RWPE1 (cell line): ENCODE measurements at regions not wholly inside any gene's neighbourhood (a gene's known extent, or its start where the extent isn't known, plus 50 kb on each side); places are given as distances from the start of the nearest gene placed in this dataset.

Experiments used
- CTCF ChIA-PET: fragments of 350-600 bp; sonication (Branson Sonifier 250); formaldehyde crosslinking; extraction: SDS; loops from one replicate; lab custom pipeline; 2021; lab: Yijun Ruan, JAX
- POLR2A ChIA-PET: fragments of 400-600 bp; formaldehyde crosslinking; extraction: SDS; loops from one replicate; lab custom pipeline; 2020; ENCODE audit warnings: antibody characterized with exemption; ENCODE audit not compliant: low non-redundant PET; lab: Yijun Ruan, JAX
- DNase-seq: peaks from one replicate; pipeline ENCODE4 v3.0.0; 2012; ENCODE audit warnings: low spot score
- H3K27ac ChIP-seq: fragments of 450-650 bp; 2 replicates; pipeline ENCODE4 v1.5.1; 2017
- TF ChIP-seq, protein P1 (sequence below): fragments of 450-650 bp; conservative IDR thresholded peaks from 2 replicates; pipeline ENCODE4 v1.5.1; 2017; ENCODE audit warnings: low read depth, mild to moderate bottlenecking

DNA sequence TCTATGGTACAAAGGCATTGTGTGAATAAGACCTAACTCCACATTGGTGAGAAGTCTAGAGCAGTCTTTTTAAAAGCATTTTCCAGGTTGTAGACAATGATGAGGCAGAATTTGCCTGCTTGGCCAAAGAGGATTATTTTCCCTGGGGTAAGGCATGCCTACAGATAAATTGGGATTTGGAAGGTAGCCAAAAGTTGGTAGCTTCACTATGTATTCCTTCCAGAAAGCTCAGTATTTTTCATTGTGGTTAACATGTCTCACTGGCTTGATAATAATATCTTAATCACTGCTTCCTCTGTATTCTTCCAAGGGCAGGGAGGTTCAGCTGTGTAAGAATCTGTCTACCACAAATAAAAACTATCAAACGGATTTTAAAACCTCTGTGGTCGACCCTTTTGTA lies 590.8 kb upstream of the PRMT6 start:
- no peak overlapping the region for H3K27ac ChIP-seq

DNA sequence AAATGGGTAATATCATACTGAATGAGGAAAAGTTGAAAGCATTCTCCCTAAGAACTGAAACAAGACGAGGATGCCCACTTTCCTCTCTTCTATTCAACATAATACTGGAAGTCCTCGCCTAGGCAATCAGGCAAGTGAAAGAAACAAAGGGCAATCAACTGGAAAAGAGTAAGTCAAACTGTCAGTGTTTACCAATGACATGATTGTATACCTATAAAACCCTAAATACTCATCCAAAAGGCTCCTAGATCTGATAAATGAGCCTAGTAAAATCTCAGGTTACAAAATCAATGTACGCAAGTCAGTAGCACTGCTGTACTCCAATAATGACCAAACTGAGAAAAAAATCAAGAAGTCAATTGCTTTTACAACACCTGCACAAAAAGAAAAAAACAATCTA lies 575.8 kb upstream of the PRMT6 start:
- DNase-seq: no peak
- H3K27ac ChIP-seq: no peak overlapping the region
- CTCF ChIA-PET: interaction anchor here (1.2 kb wide), 1 partner anchor 18 kb away, joined by 3 read pairs; no protein-coding TSS in a partner anchor
- POLR2A ChIA-PET: no interaction called here
- TF ChIP-seq, protein P1, sequence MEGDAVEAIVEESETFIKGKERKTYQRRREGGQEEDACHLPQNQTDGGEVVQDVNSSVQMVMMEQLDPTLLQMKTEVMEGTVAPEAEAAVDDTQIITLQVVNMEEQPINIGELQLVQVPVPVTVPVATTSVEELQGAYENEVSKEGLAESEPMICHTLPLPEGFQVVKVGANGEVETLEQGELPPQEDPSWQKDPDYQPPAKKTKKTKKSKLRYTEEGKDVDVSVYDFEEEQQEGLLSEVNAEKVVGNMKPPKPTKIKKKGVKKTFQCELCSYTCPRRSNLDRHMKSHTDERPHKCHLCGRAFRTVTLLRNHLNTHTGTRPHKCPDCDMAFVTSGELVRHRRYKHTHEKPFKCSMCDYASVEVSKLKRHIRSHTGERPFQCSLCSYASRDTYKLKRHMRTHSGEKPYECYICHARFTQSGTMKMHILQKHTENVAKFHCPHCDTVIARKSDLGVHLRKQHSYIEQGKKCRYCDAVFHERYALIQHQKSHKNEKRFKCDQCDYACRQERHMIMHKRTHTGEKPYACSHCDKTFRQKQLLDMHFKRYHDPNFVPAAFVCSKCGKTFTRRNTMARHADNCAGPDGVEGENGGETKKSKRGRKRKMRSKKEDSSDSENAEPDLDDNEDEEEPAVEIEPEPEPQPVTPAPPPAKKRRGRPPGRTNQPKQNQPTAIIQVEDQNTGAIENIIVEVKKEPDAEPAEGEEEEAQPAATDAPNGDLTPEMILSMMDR: no peak

More for the DNA sequence above, 590.8 kb upstream of the PRMT6 start:
- POLR2A ChIA-PET: no interaction called here
- TF ChIP-seq, protein P1: no peak
- no peak for DNase-seq
- CTCF ChIA-PET: no interaction called here

DNA sequence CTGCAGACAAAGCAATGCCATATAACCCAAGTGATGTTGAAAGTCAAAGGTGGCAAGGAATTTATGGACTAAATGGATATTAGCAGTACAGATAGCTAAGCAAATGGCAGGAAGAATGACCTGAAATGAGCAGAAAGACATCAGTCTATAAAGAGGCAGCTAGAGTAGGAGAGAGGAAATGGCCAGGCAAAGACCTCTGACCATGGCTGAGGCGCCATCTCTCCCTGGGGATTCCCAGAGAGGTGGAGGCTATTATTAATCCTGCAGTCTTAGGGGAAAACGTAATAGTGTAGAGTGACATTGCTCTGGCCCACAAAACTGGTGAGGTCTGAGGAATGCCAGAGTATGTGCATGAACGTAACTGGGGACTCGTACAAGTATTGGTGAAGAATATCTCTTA lies 563.6 kb upstream of the PRMT6 start:
- TF ChIP-seq, protein P1: no peak
- ChIA-PET CTCF (no interaction called here), POLR2A (no interaction called here)
- no peak for DNase-seq
- no peak overlapping the region for H3K27ac ChIP-seq

DNA sequence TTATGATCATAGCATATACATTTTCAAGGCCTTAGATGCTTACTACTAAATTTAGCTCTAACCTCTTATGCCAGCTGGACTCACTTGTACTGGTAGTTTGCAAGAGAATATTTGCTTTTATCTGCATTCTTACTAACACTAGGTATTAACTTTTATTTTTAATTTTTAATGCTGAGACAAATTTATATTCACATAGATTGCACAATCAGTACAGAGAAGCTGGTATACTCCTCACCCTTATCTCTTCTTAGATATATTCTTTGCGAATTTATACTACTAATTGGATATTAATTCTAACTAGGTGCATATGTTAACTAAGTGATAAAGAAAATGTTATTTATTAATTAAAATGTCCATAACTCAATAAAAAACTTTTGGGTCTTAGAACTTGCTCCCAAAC lies 561.8 kb upstream of the PRMT6 start:
- H3K27ac ChIP-seq: no peak overlapping the region
- ChIA-PET CTCF (no interaction called here), POLR2A (no interaction called here)
- TF ChIP-seq, protein P1: no peak
- DNase-seq: no peak

DNA sequence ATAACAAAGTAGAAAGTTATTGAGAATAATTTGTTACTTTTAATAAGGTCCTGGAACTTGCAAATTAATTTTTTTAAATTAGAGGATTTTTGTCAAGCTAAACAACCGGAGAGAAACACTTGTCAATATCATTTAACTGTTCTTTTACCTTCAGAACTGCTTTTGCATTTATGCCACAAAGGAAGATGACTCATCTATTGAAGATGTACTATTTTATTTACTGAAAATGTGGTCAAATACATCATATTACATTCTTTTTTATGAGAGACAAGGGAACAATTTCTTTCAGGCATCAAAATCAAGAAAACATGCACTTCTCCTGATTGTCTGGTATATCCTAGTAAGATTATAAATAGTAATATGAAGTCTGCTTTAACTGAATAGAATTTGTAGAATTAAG lies 558.2 kb upstream of the PRMT6 start:
- ChIA-PET CTCF (interaction anchor here (1.3 kb wide), 1 partner anchor 17 kb away, joined by 3 read pairs; no protein-coding TSS in a partner anchor), POLR2A (no interaction called here)
- H3K27ac ChIP-seq: no peak overlapping the region
- TF ChIP-seq, protein P1: no peak
- DNase-seq: no peak

DNA sequence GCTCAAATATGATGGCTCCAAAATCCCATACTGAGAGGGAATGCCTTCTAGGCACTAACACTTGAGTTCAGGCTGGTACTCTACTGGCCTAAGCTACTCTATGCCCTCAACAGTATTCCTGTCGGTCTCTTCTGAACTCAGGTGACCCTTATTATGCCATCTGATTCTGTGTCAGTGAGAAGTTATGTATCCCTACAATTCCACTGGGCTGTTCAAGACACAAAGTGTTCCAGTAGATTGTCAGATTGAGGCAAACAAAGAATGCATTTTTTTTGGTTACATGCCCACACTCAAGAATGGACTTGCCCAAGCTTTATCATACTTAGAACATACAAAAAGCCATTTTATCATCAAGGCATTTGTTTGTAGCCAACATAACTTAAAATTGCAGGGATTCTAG lies 553.8 kb upstream of the PRMT6 start:
- TF ChIP-seq, protein P1: no peak
- peak; percentile 27 for DNase-seq
- no peak overlapping the region for H3K27ac ChIP-seq
- ChIA-PET POLR2A (no interaction called here), CTCF (no interaction called here)
